Fibroblast of mammary gland (primary cell): ENCODE measurements at regions not wholly inside any gene's neighbourhood (a gene's known extent, or its start where the extent isn't known, plus 50 kb on each side); places are given as distances from the start of the nearest gene placed in this dataset.

Experiments used
- DNase-seq: peaks from one replicate; pipeline ENCODE4 v3.0.0-alpha.2; 2010; ENCODE audit warnings: low read depth
- H3K4me3 ChIP-seq: 2 replicates; pipeline ENCODE4 v1.5.1; 2011; ENCODE audit warnings: low read depth, mild to moderate bottlenecking, low read length, moderate library complexity; ENCODE audit not compliant: control insufficient read depth
- CTCF ChIP-seq: conservative IDR thresholded peaks from 2 replicates; pipeline ENCODE4 v1.5.1; 2011; ENCODE audit warnings: low read depth, low read length, inconsistent platforms; ENCODE audit not compliant: control insufficient read depth, insufficient read depth

GRCh38 chr16:86306011-86306644 is 204.2 kb upstream of the FOXF1 start:
- H3K4me3 ChIP-seq = no peak overlapping the region
- DNase-seq = peak; percentile 41
- TF ChIP-seq CTCF = no peak

GRCh38 chr16:86306811-86307513 is 203.4 kb upstream of the FOXF1 start:
- DNase-seq = peak; percentile 68
- TF ChIP-seq CTCF = no peak

GRCh38 chr16:86307514-86307903 is 202.8 kb upstream of the FOXF1 start:
- peak; percentile 94 for DNase-seq
- TF ChIP-seq CTCF = no peak
- no peak overlapping the region for H3K4me3 ChIP-seq

More at GRCh38 chr16:86306811-86307513, 203.4 kb upstream of the FOXF1 start:
- H3K4me3 ChIP-seq = no peak overlapping the region

GRCh38 chr16:86308514-86308913 is 201.8 kb upstream of the FOXF1 start:
- no peak for DNase-seq
- H3K4me3 ChIP-seq = no peak overlapping the region
- TF ChIP-seq CTCF = no peak

- TF ChIP-seq CTCF = no peak
- no peak for DNase-seq
- no peak overlapping the region for H3K4me3 ChIP-seq
These were observed 196.7 kb upstream of the FOXF1 start for GRCh38 chr16:86313631-86314030.

GRCh38 chr16:86314402-86315025 is 195.8 kb upstream of the FOXF1 start:
- no peak overlapping the region for H3K4me3 ChIP-seq
- no peak for DNase-seq
- no peak for TF ChIP-seq CTCF
